Ectodermal cell (in vitro differentiated cells): ENCODE measurements at regions not wholly inside any gene's neighbourhood (a gene's known extent, or its start where the extent isn't known, plus 50 kb on each side); places are given as distances from the start of the nearest gene placed in this dataset.
"Not testable (repeated sequence)": the region's sequence is repeated elsewhere in the genome, so short reads cannot be mapped to it uniquely, and the experiment has no call there.

Source experiments
- H3K27ac ChIP-seq: 2 replicates; pipeline ENCODE4 v1.7.0; 2013; ENCODE audit warnings: mild to moderate bottlenecking, low read depth, low read length; ENCODE audit not compliant: insufficient read depth, poor library complexity, severe bottlenecking
- H3K27me3 ChIP-seq: 2 replicates; pipeline ENCODE4 v1.7.0; 2013; ENCODE audit warnings: mild to moderate bottlenecking, low read length; ENCODE audit not compliant: insufficient read depth, control insufficient read depth, poor library complexity, severe bottlenecking
- H3K36me3 ChIP-seq: one replicate; pipeline ENCODE4 v1.7.0; 2013; ENCODE audit warnings: low read length; ENCODE audit not compliant: control insufficient read depth, insufficient read depth
- H3K4me1 ChIP-seq: one replicate; pipeline ENCODE4 v1.7.0; 2013; ENCODE audit warnings: low read length; ENCODE audit not compliant: control insufficient read depth, insufficient read depth
- H3K4me3 ChIP-seq: 2 replicates; pipeline ENCODE4 v1.7.0; 2013; ENCODE audit warnings: low read depth, low read length, control low read depth; ENCODE audit not compliant: insufficient read depth
- H3K9me3 ChIP-seq: 2 replicates; pipeline ENCODE4 v1.7.0; 2013; ENCODE audit warnings: mild to moderate bottlenecking, low read length, moderate library complexity; ENCODE audit not compliant: control insufficient read depth
- WGBS, 2 experiments: methylation state at CpG; one replicate each; pipeline ENCODE4 v1.1.7; 2013; ENCODE audit warnings: missing lambda C conversion rate in 2 of 2; 5-methylcytosine and 5-hydroxymethylcytosine counted together

GRCh38 chr5:145661737-145662485, 173.2 kb downstream of the PRELID2 start:
- 92 to 94% methylated on average over 3 of the region's 3 CpGs for WGBS, 2 experiments
- Histone ChIP-seq H3K27me3 (no peaks in the 10 kb centered on the region), H3K4me3 (no peak overlapping the region), H3K27ac (no peak overlapping the region), H3K4me1 (no peaks in the 10 kb centered on the region), H3K9me3 (no peaks in the 10 kb centered on the region), H3K36me3 (no peaks in the 10 kb centered on the region)

DNA sequence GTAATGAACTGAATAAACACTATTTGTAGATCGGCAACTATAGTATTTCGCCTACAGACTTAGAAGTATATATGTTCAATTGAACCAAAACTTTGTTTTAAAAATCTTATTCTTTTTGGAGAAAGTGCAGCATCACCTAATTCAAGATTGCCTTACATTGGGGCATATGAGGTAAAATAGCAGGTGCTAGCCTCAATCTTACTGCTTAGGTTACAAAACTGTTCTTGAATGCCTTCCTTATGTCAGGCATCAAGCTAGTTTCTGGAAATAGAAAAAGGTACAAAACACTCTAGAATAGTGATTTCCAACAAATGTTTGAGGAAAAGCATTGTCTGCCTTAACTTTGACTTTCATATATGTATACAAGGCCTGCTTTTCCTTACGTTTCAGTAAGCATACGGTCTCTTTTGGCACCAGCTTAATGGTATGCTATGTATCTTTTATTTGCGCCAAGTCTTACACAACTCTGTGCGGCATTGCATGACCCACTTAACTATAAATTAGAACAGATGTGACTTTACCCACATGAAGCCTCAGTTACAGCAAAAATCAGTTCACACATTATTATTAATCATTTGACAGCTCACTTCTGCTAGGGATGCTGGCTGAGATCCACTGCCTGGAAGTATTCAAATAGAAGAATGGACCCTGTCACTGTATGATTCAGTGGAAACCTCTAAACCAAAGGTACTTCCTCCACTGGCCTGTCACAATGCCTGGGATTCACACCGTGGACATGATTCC, 174.1 kb downstream of the PRELID2 start:
- 95 to 96% methylated on average over 7 of the region's 7 CpGs for WGBS, 2 experiments
- Histone ChIP-seq H3K27me3 (no peaks in the 10 kb centered on the region), H3K27ac (no peak overlapping the region), H3K36me3 (no peaks in the 10 kb centered on the region), H3K4me1 (no peaks in the 10 kb centered on the region), H3K9me3 (no peaks in the 10 kb centered on the region), H3K4me3 (no peak overlapping the region)

GRCh38 chr5:145658435-145658834, 176.7 kb downstream of the PRELID2 start:
- H3K4me1 ChIP-seq = no peaks in the 10 kb centered on the region
- no peak overlapping the region for H3K4me3 ChIP-seq
- no peaks in the 10 kb centered on the region for H3K27me3 ChIP-seq
- WGBS, 2 experiments = 77 to 81% methylated on average over 3 of the region's 3 CpGs
- no peak overlapping the region for H3K27ac ChIP-seq
- H3K36me3 ChIP-seq = no peaks in the 10 kb centered on the region
- H3K9me3 ChIP-seq = no peaks in the 10 kb centered on the region

DNA sequence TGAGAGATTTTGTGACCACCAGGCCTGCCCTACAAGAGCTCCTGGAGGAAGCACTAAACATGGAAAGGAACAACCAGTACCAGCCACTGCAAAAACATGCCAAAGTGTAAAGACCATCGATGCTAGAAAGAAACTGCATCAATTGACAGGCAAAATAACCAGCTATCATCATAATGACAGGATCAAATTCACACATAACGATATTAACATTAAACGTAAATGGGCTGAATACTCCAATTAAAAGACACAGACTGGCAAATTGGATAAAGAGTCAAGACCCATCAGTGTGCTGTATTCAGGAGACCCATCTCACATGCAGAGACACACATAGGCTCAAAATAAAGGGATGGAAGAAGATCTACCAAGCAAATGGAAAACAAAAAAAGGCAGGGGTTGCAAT, 182.4 kb downstream of the PRELID2 start:
- not testable (repeated sequence) for H3K36me3 ChIP-seq, H3K27me3 ChIP-seq, H3K27ac ChIP-seq, H3K4me1 ChIP-seq, H3K9me3 ChIP-seq, H3K4me3 ChIP-seq
- 86 to 93% methylated on average over 3 of the region's 3 CpGs for WGBS, 2 experiments

GRCh38 chr5:145647137-145647536, 188.0 kb downstream of the PRELID2 start:
- not testable (repeated sequence) for H3K27ac ChIP-seq, H3K36me3 ChIP-seq, H3K4me1 ChIP-seq, H3K27me3 ChIP-seq, H3K4me3 ChIP-seq, H3K9me3 ChIP-seq
- 78 to 84% methylated on average over 5 to 7 of the region's 7 CpGs for WGBS, 2 experiments

GRCh38 chr5:145643214-145643613, 191.9 kb downstream of the PRELID2 start:
- H3K4me1 ChIP-seq, H3K27me3 ChIP-seq, H3K4me3 ChIP-seq, H3K36me3 ChIP-seq, H3K27ac ChIP-seq, H3K9me3 ChIP-seq: not testable (repeated sequence)
- 89% methylated on average over 1 of the region's 1 CpG; no CpG with 5 or more reads in 1 of the 2 experiments for WGBS, 2 experiments

GRCh38 chr5:145637396-145637795, 197.7 kb downstream of the PRELID2 start:
- Histone ChIP-seq H3K4me3 (no peak overlapping the region), H3K36me3 (no peaks in the 10 kb centered on the region), H3K27ac (no peak overlapping the region), H3K27me3 (no peaks in the 10 kb centered on the region), H3K9me3 (no peaks in the 10 kb centered on the region), H3K4me1 (no peaks in the 10 kb centered on the region)

- H3K27me3 ChIP-seq = no peaks in the 10 kb centered on the region
- no peak overlapping the region for H3K4me3 ChIP-seq
- H3K4me1 ChIP-seq = no peaks in the 10 kb centered on the region
- H3K9me3 ChIP-seq = no peaks in the 10 kb centered on the region
- H3K36me3 ChIP-seq = no peaks in the 10 kb centered on the region
- no peak overlapping the region for H3K27ac ChIP-seq
Measured at GRCh38 chr5:145636371-145636770, 198.8 kb downstream of the PRELID2 start.

- Histone ChIP-seq H3K4me3 (no peak overlapping the region), H3K27ac (no peak overlapping the region), H3K36me3 (no peaks in the 10 kb centered on the region), H3K27me3 (no peaks in the 10 kb centered on the region), H3K9me3 (no peaks in the 10 kb centered on the region), H3K4me1 (no peaks in the 10 kb centered on the region)
- WGBS, 2 experiments = 88 to 94% methylated on average over 3 of the region's 3 CpGs
Measured at GRCh38 chr5:145633474-145633873, 201.7 kb downstream of the PRELID2 start.

DNA sequence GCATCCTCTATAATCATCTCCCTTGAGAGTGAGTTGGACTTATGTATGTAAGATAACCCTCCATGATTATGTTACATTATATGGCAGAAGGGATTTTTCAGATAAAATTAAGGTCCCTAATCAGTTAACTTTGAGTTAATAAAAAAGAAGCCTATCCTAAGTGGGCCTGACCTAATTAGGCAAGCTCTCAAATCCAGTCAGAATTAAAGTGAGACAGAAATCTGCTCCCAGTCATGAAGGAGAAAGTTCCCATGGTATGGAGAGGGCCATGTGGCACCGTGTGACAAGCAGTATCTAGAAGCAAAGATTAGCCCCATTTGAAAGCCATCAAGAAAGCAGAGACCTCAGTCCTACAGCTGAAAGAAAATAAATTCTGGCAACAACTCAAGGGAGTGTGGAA, 202.4 kb downstream of the PRELID2 start:
- H3K27ac ChIP-seq = no peak overlapping the region
- no peaks in the 10 kb centered on the region for H3K9me3 ChIP-seq
- H3K4me3 ChIP-seq = no peak overlapping the region
- no peaks in the 10 kb centered on the region for H3K27me3 ChIP-seq
- no peaks in the 10 kb centered on the region for H3K36me3 ChIP-seq
- WGBS, 2 experiments = 92 to 100% methylated on average over 1 of the region's 1 CpG
- no peaks in the 10 kb centered on the region for H3K4me1 ChIP-seq
